Hepatocyte (in vitro differentiated cells): ENCODE measurements at regions not wholly inside any gene's neighbourhood (a gene's known extent, or its start where the extent isn't known, plus 50 kb on each side); places are given as distances from the start of the nearest gene placed in this dataset.

Experiments
- DNase-seq: peaks from one replicate; pipeline ENCODE4 v3.0.0-alpha.2; 2016; ENCODE audit warnings: low spot score
- H2AFZ ChIP-seq: fragments of 200-600 bp; sonication (generic); 2 replicates; pipeline ENCODE4 v1.6.0; 2016; ENCODE audit warnings: antibody characterized with exemption, mild to moderate bottlenecking
- H3K27ac ChIP-seq: fragments of 200-600 bp; sonication (generic); 2 replicates; pipeline ENCODE4 v1.5.1; 2016; ENCODE audit warnings: mild to moderate bottlenecking
- H3K27me3 ChIP-seq: fragments of 200-600 bp; sonication (generic); 2 replicates; pipeline ENCODE4 v1.6.1; 2016
- H3K36me3 ChIP-seq: fragments of 200-600 bp; sonication (generic); replicated peaks from 2 replicates; pipeline ENCODE4 v1.5.1; 2016; ENCODE audit warnings: low read depth; ENCODE audit not compliant: insufficient read depth
- H3K4me1 ChIP-seq: fragments of 200-600 bp; sonication (generic); 2 replicates; pipeline ENCODE4 v1.5.1; 2016; ENCODE audit warnings: mild to moderate bottlenecking, moderate library complexity; ENCODE audit not compliant: insufficient read depth
- H3K4me2 ChIP-seq: fragments of 200-600 bp; sonication (generic); 2 replicates; pipeline ENCODE4 v1.6.0; 2016
- H3K4me3 ChIP-seq: fragments of 200-600 bp; sonication (generic); 2 replicates; pipeline ENCODE4 v1.5.1; 2016; ENCODE audit warnings: mild to moderate bottlenecking
- H3K79me2 ChIP-seq: fragments of 200-600 bp; sonication (generic); 2 replicates; pipeline ENCODE4 v1.6.0; 2017; ENCODE audit warnings: mild to moderate bottlenecking
- H3K9me2 ChIP-seq: fragments of 200-600 bp; sonication (generic); replicated peaks from 2 replicates; pipeline ENCODE4 v1.6.0; 2017; ENCODE audit warnings: mild to moderate bottlenecking; ENCODE audit not compliant: insufficient read depth
- H3K9me3 ChIP-seq: fragments of 200-600 bp; sonication (generic); 2 replicates; pipeline ENCODE4 v1.5.1; 2016; ENCODE audit warnings: low read depth, mild to moderate bottlenecking
- H4K20me1 ChIP-seq: fragments of 200-600 bp; sonication (generic); 2 replicates; pipeline ENCODE4 v1.6.0; 2016; ENCODE audit warnings: mild to moderate bottlenecking; ENCODE audit not compliant: insufficient read depth, poor library complexity, severe bottlenecking
- EZH2 ChIP-seq: fragments of 200-600 bp; sonication (generic); IDR thresholded peaks from 2 replicates; pipeline ENCODE4 v1.6.1; 2016; ENCODE audit warnings: antibody characterized with exemption, mild to moderate bottlenecking, borderline replicate concordance
- EZH2phosphoT487 ChIP-seq: fragments of 200-600 bp; sonication (generic); IDR thresholded peaks from one replicate; pipeline ENCODE4 v1.6.1; 2018; ENCODE audit warnings: antibody characterized with exemption, mild to moderate bottlenecking, low read depth, moderate library complexity; ENCODE audit not compliant: unreplicated experiment, severe bottlenecking
- WGBS: methylation state at CpG from one replicate; pipeline ENCODE4 v1.1.6; 2016; ENCODE audit warnings: low lambda C conversion rate; ENCODE audit errors: missing lambda C conversion rate; 5-methylcytosine and 5-hydroxymethylcytosine counted together
- TF ChIP-seq, protein P1 (sequence below): fragments of 200-600 bp; sonication (generic); IDR thresholded peaks from 2 replicates; pipeline ENCODE4 v1.5.1; 2016; ENCODE audit warnings: antibody characterized with exemption, mild to moderate bottlenecking; ENCODE audit not compliant: poor library complexity

DNA sequence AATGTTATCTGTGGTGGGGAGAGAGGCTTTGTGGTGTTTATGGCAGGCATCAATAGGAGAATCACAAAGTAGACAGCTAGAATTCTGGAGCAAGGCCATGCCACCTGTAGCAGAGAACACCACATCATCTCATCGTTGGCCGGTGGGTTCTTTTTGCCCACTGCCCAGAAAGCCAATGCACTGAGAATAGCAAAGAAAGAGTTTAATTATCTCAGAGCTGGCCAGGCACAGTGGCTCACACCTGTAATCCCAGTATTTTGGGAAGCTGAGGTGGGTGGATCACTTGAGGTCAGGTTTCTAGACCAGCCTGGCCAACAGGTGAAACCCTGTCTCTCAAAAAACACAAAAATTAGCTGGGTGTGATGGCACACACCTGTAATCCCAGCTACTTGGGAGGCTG lies 99.2 kb upstream of the COG2 start:
- Histone ChIP-seq H3K36me3 (no peaks in the 10 kb centered on the region), H3K4me2 (no peak overlapping the region), H3K27ac (no peak overlapping the region), H3K9me2 (no peaks in the 10 kb centered on the region), H3K9me3 (no peaks in the 10 kb centered on the region), H3K27me3 (no peaks in the 10 kb centered on the region), H3K79me2 (no peaks in the 10 kb centered on the region), H3K4me3 (no peak overlapping the region), H4K20me1 (no peaks in the 10 kb centered on the region), H3K4me1 (no peaks in the 10 kb centered on the region), H2AFZ (no peak overlapping the region)
- no peak for DNase-seq
- TF ChIP-seq EZH2, result no peak
- TF ChIP-seq EZH2phosphoT487, result no peak
- WGBS, result 95% methylated on average over 2 of the region's 2 CpGs

DNA sequence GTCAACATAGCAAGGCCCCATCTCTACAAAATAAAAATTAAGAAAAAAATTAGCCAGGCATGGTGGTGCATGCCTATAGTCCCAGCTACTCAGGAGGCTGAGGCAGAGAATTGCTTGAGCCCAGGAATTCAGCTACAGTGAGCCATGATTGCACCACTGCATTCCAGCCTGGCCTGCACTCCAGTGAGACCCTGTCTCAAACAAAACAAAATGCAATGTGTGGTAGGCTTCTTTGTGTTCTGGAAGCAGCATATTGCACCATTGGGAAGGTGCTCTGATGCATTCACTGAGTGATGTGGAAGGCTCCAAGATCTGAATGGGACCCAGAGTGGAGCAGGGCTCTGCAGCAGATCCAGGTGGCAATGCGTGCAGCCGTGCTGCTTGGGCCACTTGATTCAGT lies 99.6 kb upstream of the COG2 start:
- Histone ChIP-seq H3K9me3 (no peaks in the 10 kb centered on the region), H3K79me2 (no peaks in the 10 kb centered on the region), H3K36me3 (no peaks in the 10 kb centered on the region), H3K4me1 (no peaks in the 10 kb centered on the region), H4K20me1 (no peaks in the 10 kb centered on the region), H3K4me2 (no peak overlapping the region), H2AFZ (no peak overlapping the region), H3K9me2 (no peaks in the 10 kb centered on the region), H3K4me3 (no peak overlapping the region), H3K27me3 (no peaks in the 10 kb centered on the region), H3K27ac (no peak overlapping the region)
- TF ChIP-seq EZH2phosphoT487 (no peak), EZH2 (no peak)
- TF ChIP-seq, protein P1, sequence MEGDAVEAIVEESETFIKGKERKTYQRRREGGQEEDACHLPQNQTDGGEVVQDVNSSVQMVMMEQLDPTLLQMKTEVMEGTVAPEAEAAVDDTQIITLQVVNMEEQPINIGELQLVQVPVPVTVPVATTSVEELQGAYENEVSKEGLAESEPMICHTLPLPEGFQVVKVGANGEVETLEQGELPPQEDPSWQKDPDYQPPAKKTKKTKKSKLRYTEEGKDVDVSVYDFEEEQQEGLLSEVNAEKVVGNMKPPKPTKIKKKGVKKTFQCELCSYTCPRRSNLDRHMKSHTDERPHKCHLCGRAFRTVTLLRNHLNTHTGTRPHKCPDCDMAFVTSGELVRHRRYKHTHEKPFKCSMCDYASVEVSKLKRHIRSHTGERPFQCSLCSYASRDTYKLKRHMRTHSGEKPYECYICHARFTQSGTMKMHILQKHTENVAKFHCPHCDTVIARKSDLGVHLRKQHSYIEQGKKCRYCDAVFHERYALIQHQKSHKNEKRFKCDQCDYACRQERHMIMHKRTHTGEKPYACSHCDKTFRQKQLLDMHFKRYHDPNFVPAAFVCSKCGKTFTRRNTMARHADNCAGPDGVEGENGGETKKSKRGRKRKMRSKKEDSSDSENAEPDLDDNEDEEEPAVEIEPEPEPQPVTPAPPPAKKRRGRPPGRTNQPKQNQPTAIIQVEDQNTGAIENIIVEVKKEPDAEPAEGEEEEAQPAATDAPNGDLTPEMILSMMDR, result no peak
- no peak for DNase-seq
- WGBS, result 98% methylated on average over 2 of the region's 2 CpGs

DNA sequence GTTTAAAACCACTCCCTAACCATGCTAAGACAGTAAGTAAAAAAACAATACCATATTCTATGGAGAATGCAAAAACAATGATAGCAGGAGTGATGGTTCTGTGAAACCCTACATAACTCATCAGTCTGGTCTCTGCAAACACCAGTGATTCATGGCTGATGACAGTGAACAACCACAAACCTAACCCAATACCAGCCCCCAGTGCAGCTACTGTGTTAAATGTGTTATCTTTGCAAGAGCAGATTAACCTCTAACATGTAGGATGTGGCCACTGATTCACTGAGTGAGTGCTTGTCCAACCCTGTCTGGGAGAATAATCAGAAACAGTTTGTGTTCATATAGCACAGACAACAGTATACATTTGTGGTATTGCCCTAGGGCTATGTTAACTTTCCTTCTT lies 100.2 kb upstream of the COG2 start:
- Histone ChIP-seq H3K4me1 (no peaks in the 10 kb centered on the region), H3K27ac (no peak overlapping the region), H3K4me2 (no peak overlapping the region), H3K9me3 (no peaks in the 10 kb centered on the region), H4K20me1 (no peaks in the 10 kb centered on the region), H3K9me2 (no peaks in the 10 kb centered on the region), H3K79me2 (no peaks in the 10 kb centered on the region), H3K4me3 (no peak overlapping the region), H3K36me3 (no peaks in the 10 kb centered on the region), H2AFZ (no peak overlapping the region), H3K27me3 (no peaks in the 10 kb centered on the region)
- DNase-seq, result no peak
- TF ChIP-seq EZH2phosphoT487, result no peak

DNA sequence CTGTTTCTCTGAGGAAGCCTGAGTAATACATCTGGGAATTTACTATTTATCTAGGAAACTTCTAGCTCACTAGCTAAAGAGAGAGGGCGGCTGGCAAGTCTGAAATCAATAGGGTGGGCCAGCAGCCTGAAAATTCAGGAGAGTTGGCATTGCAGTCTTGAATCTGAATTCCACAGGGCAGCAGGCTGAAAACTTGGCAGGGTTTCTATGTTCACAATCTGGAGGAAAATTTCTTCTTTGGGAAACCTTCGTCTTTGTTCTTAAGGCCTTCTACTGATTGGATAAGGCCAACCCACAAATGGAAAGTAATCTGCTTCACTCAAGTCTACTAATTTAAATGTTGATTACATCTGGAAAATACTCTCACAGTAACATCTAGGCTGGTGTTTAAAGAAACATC lies 101.0 kb upstream of the COG2 start:
- Histone ChIP-seq H3K4me3 (no peak overlapping the region), H3K4me1 (no peaks in the 10 kb centered on the region), H3K4me2 (no peak overlapping the region), H3K9me2 (no peaks in the 10 kb centered on the region), H2AFZ (no peak overlapping the region), H3K9me3 (no peaks in the 10 kb centered on the region), H3K79me2 (no peaks in the 10 kb centered on the region), H3K27me3 (no peaks in the 10 kb centered on the region), H3K27ac (no peak overlapping the region), H3K36me3 (no peaks in the 10 kb centered on the region), H4K20me1 (no peaks in the 10 kb centered on the region)
- no peak for DNase-seq
- no peak for TF ChIP-seq EZH2
- no peak for TF ChIP-seq EZH2phosphoT487
- WGBS, result 91% methylated on average over 2 of the region's 2 CpGs

DNA sequence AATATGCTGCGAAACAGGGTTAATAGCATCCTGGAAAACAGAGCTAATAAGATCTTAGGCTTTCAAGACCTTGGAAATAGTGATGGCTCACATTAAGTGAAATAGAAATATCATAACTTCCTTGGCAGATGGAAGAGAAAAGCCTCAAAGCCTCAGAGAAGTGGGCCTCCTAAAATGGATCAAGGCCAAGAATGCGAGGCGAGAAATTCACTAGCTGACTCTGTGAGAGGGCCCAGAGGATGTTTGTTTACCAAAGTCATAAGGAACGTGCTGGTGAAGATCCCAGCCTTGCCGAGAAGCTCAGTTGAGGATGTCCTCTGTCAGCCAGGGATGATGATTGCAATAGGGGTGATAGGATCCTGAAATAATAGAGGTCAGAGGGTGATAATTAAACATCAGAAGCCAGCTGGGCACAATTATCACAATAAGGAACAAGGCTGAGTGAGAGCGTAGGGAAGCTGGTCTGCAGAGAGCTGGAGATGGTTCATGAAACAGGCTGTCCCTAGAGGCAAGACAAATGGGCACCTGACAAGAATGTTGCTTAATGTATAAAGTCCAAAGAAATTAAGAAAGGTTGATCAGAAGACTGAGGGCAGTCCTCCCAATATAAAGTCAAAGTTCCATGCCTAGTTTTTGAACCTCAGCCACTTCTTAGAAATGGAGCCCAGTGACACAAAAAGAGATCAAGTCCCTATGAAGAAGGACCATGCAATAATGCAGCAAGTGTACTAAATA lies 101.7 kb upstream of the COG2 start:
- no peak overlapping the region for H3K4me3 ChIP-seq
- H3K4me2 ChIP-seq, result no peak overlapping the region
- H3K9me2 ChIP-seq, result no peaks in the 10 kb centered on the region
- WGBS, result 80% methylated on average over 6 of the region's 6 CpGs
- TF ChIP-seq, protein P1, result no peak
- TF ChIP-seq EZH2phosphoT487, result no peak
- no peak for TF ChIP-seq EZH2
- no peaks in the 10 kb centered on the region for H3K9me3 ChIP-seq
- DNase-seq, result no peak
- no peak overlapping the region for H2AFZ ChIP-seq
- H3K27ac ChIP-seq, result no peak overlapping the region
- H3K36me3 ChIP-seq, result no peaks in the 10 kb centered on the region
- no peaks in the 10 kb centered on the region for H3K79me2 ChIP-seq
- H3K27me3 ChIP-seq, result no peaks in the 10 kb centered on the region
- H4K20me1 ChIP-seq, result no peaks in the 10 kb centered on the region
- no peaks in the 10 kb centered on the region for H3K4me1 ChIP-seq
